Mucosa of descending colon (tissue), 3 donors: ENCODE measurements at regions not wholly inside any gene's neighbourhood (a gene's known extent, or its start where the extent isn't known, plus 50 kb on each side); places are given as distances from the start of the nearest gene placed in this dataset.

Source experiments
- ATAC-seq: fragments of 200-7000 bp; cut with Tn5 transposase; one replicate; pipeline ENCODE4 v1.9.1; 2020; ENCODE audit warnings: mild to moderate bottlenecking, moderate library complexity
- DNase-seq, 3 donors: peaks; one replicate each; pipeline ENCODE4 v3.0.0-alpha.2; 2020
- H3K36me3 ChIP-seq: fragments of 200-600 bp; one replicate; pipeline ENCODE4 v1.8.0; 2021; ENCODE audit warnings: low read depth, mild to moderate bottlenecking
- H3K4me1 ChIP-seq: fragments of 200-600 bp; one replicate; pipeline ENCODE4 v1.8.0; 2021; ENCODE audit warnings: low read depth, mild to moderate bottlenecking
- H3K4me3 ChIP-seq: fragments of 200-600 bp; one replicate; pipeline ENCODE4 v1.8.0; 2021; ENCODE audit warnings: mild to moderate bottlenecking
- H3K9me3 ChIP-seq: fragments of 200-600 bp; one replicate; pipeline ENCODE4 v1.8.0; 2021; ENCODE audit warnings: mild to moderate bottlenecking
- CTCF ChIP-seq: fragments of 200-600 bp; IDR thresholded peaks from one replicate; pipeline ENCODE4 v1.8.0; 2022; ENCODE audit warnings: antibody characterized with exemption, mild to moderate bottlenecking
- intact Hi-C, 2 donors: fragments of 100-400 bp; cut with DNase I in 1 of 2; cut with micrococcal nuclease in 1 of 2; formaldehyde crosslinking; loops; one replicate each; pipeline versions ENCODE4 v1.11.0 to v1.11.1; 2022; cut with DNase I, micrococcal nuclease
- donor health status: DM: no; HTN: no; CAD: no; lungs with moderate emphysema.
- donor health status: DM: no; HTN: no; CAD: no.
- donor health status: DM: no; HTN: yes; CAD: no.

- Histone ChIP-seq H3K4me1 (no peaks in the 10 kb centered on the region), H3K9me3 (no peaks in the 10 kb centered on the region), H3K36me3 (no peaks in the 10 kb centered on the region), H3K4me3 (no peak overlapping the region)
- intact Hi-C loops: no loop called here
- TF ChIP-seq CTCF: no peak
- ATAC-seq: no peak
- no peak for DNase-seq
Measured at GRCh38 chrX:140848800-140849199, 139.2 kb downstream of the LINC00632 start.

- no peak overlapping the region for H3K4me3 ChIP-seq
- intact Hi-C loops: no loop called here
Measured at GRCh38 chrX:140860718-140861117, 141.7 kb upstream of the SPANXB1 start.

GRCh38 chrX:140866446-140866845 is 135.9 kb upstream of the SPANXB1 start:
- intact Hi-C loops: no loop called here
- DNase-seq (no peak), ATAC-seq (no peak)
- Histone ChIP-seq H3K9me3 (no peaks in the 10 kb centered on the region), H3K4me1 (no peaks in the 10 kb centered on the region), H3K4me3 (no peak overlapping the region), H3K36me3 (no peaks in the 10 kb centered on the region)
- TF ChIP-seq CTCF: no peak

More at GRCh38 chrX:140860718-140861117, 141.7 kb upstream of the SPANXB1 start:
- no peaks in the 10 kb centered on the region for H3K36me3 ChIP-seq
- ATAC-seq (no peak), DNase-seq (no peak)
- TF ChIP-seq CTCF: no peak
- no peaks in the 10 kb centered on the region for H3K4me1 ChIP-seq
- H3K9me3 ChIP-seq: no peaks in the 10 kb centered on the region

GRCh38 chrX:140912606-140913005 is 89.8 kb upstream of the SPANXB1 start:
- no peak for ATAC-seq
- no peaks in the 10 kb centered on the region for H3K36me3 ChIP-seq

GRCh38 chrX:140913802-140914501 is 88.4 kb upstream of the SPANXB1 start:
- no peak for ATAC-seq
- intact Hi-C loops: no loop called here
- H3K4me1 ChIP-seq: no peaks in the 10 kb centered on the region

More at GRCh38 chrX:140912606-140913005, 89.8 kb upstream of the SPANXB1 start:
- no peaks in the 10 kb centered on the region for H3K4me1 ChIP-seq
- intact Hi-C loops: no loop called here
- no peak for TF ChIP-seq CTCF
- no peak for DNase-seq
- H3K4me3 ChIP-seq: no peak overlapping the region
- H3K9me3 ChIP-seq: no peaks in the 10 kb centered on the region

More at GRCh38 chrX:140913802-140914501, 88.4 kb upstream of the SPANXB1 start:
- TF ChIP-seq CTCF: no peak
- Histone ChIP-seq H3K36me3 (no peaks in the 10 kb centered on the region), H3K9me3 (no peaks in the 10 kb centered on the region), H3K4me3 (no peak overlapping the region)
- no peak for DNase-seq
